ENCODE measurements at regions not wholly inside any gene's neighbourhood (a gene's known extent, or its start where the extent isn't known, plus 50 kb on each side); places are given as distances from the start of the nearest gene placed in this dataset.

- no peak for DNase-seq
- no peak overlapping the region for H3K4me3 Mint-ChIP-seq
These were observed 183.9 kb upstream of the ST6GAL2 start for GRCh38 chr2:107069890-107070289.

GRCh38 chr2:107072150-107072940, 186.4 kb upstream of the ST6GAL2 start:
- H3K4me3 Mint-ChIP-seq: no peak overlapping the region

More at GRCh38 chr2:107069890-107070289, 183.9 kb upstream of the ST6GAL2 start:
- Mint-ChIP-seq H3K27me3 (no peaks in the 10 kb centered on the region), H3K9me3 (no peaks in the 10 kb centered on the region), H3K4me1 (peaks cover 4% of the 10 kb centered on the region), H3K27ac (no peak overlapping the region), H3K36me3 (ENCODE audit: low read depth) (no peaks in the 10 kb centered on the region)
- intact Hi-C loops (cut with micrococcal nuclease): no loop called here

DNA sequence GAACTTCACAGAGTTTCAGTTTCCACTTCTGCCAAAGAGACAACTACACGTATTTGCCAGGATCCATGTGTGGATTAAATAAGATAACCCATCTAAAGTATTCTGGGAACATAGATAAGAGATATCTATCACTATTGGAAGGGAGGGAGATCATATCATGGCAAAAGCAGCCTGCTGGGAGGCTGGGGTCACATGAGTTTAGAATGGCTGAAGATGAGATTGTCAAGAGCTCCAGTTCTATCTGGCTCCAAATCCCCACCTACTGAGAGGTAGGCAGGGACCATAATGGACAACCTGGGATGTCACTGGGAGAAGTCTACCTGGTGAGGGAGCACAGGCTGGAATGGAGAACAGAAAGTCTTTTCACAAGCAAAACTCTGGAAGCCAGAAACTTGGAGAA, 192.6 kb upstream of the ST6GAL2 start:
- H3K27me3 Mint-ChIP-seq: no peaks in the 10 kb centered on the region
- no peaks in the 10 kb centered on the region for H3K4me1 Mint-ChIP-seq
- H3K9me3 Mint-ChIP-seq: peaks cover 4% of the 10 kb centered on the region
- H3K36me3 Mint-ChIP-seq (ENCODE audit: low read depth): no peaks in the 10 kb centered on the region
- H3K4me3 Mint-ChIP-seq: no peak overlapping the region
- intact Hi-C loops (cut with micrococcal nuclease): no loop called here
- DNase-seq: no peak
- no peak overlapping the region for H3K27ac Mint-ChIP-seq

More at GRCh38 chr2:107072150-107072940, 186.4 kb upstream of the ST6GAL2 start:
- no peak for DNase-seq
- Mint-ChIP-seq H3K36me3 (ENCODE audit: low read depth) (no peaks in the 10 kb centered on the region), H3K9me3 (peaks cover 4% of the 10 kb centered on the region), H3K27ac (no peak overlapping the region), H3K27me3 (no peaks in the 10 kb centered on the region), H3K4me1 (peaks cover 4% of the 10 kb centered on the region)
- intact Hi-C loops (cut with micrococcal nuclease): no loop called here

- H3K4me3 Mint-ChIP-seq: no peak overlapping the region
- no peak overlapping the region for H3K27ac Mint-ChIP-seq
- H3K9me3 Mint-ChIP-seq: no peaks in the 10 kb centered on the region
- no peaks in the 10 kb centered on the region for H3K4me1 Mint-ChIP-seq
- no peaks in the 10 kb centered on the region for H3K27me3 Mint-ChIP-seq
- DNase-seq: no peak
- intact Hi-C loops (cut with micrococcal nuclease): no loop called here
- H3K36me3 Mint-ChIP-seq (ENCODE audit: low read depth): no peaks in the 10 kb centered on the region
These were observed 200.5 kb upstream of the ST6GAL2 start for GRCh38 chr2:107086497-107086896.

DNA sequence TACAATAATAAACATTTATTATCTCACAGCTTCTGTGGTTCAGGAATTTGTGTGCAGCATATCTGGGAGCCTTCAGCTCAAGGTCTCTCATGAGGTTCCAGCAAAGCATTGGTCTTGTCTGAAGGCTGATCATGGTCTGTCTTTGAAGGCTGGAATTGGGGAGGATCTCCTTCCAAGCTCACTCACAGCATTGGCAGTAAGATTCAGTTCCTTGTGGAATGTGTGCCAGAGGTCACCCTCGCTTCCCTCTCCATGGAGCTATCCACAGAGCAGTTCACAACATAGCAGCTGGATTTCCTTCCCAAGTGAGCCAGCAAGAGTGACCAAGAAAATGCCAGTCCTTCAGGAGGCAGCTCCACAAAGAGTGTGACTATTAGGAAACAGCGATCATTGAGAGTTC, 202.2 kb upstream of the ST6GAL2 start:
- H3K9me3 Mint-ChIP-seq: no peaks in the 10 kb centered on the region
- intact Hi-C loops (cut with micrococcal nuclease): no loop called here
- no peak overlapping the region for H3K4me3 Mint-ChIP-seq
- no peaks in the 10 kb centered on the region for H3K36me3 Mint-ChIP-seq (ENCODE audit: low read depth)
- no peaks in the 10 kb centered on the region for H3K27me3 Mint-ChIP-seq
- no peaks in the 10 kb centered on the region for H3K4me1 Mint-ChIP-seq
- no peak for DNase-seq
- no peak overlapping the region for H3K27ac Mint-ChIP-seq

DNA sequence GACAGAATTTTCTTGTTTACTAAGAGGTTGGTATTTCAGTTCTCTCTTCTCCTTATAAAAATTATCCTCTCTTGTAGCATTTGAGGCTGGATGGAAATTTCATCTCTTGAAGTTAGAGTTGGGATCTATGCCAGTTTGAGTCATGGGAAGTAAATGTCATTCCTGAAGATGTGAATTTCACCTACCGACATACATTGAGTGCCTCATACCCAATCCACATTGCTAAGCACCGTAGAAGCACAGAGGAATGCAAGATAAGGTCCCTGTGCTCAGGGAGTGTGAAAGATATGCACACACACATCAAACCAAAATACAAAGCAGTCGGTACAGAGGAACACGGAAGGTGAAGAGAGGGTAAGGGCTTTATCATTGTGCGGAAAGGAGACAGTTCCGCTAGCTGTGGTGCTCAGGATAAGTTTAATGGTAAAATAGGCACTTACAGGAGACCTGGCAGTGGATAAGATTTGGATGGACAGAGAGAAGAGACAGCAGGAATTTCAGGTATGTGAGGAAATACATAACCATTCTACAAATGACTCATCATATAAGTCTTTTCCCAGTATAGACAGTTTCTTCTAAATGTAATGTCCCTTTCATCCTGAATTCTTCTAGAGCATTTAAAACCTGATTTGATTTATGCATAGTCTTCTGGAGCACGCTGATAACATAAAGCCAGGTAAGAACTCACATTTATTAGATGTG, 205.3 kb upstream of the ST6GAL2 start:
- no peaks in the 10 kb centered on the region for H3K4me1 Mint-ChIP-seq

DNA sequence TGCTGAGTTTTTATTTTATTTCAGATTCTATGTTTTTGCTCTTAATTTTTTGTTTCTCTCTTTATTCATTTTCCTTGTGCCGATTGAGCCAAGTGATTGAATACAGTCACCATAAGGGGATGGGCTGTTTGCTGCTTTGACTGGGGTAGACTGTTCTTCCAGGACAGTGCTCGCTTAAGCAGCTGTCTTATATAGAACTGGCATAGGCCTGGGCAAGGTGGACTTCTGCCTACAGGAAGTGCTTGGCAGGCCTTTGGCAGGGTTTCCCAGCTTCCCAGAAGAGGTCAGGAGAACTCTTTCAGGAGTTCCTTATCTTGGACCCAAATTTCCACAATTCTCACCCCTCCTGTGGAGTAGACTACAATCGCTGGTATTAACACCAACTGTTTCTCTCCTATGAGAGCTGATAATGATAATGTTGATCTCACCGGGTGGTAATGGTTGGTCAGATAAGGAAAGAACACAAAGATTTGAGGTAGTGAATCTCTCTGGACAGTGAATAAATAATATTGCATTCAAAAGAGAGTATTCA, 207.5 kb upstream of the ST6GAL2 start:
- Mint-ChIP-seq H3K27ac (no peak overlapping the region), H3K4me1 (no peaks in the 10 kb centered on the region), H3K9me3 (peaks cover 4% of the 10 kb centered on the region), H3K36me3 (ENCODE audit: low read depth) (no peaks in the 10 kb centered on the region), H3K27me3 (no peaks in the 10 kb centered on the region), H3K4me3 (no peak overlapping the region)
- intact Hi-C loops (cut with micrococcal nuclease): no loop called here
- DNase-seq: no peak

More for the DNA sequence above, 205.3 kb upstream of the ST6GAL2 start:
- intact Hi-C loops (cut with micrococcal nuclease): no loop called here
- Mint-ChIP-seq H3K27me3 (no peaks in the 10 kb centered on the region), H3K36me3 (ENCODE audit: low read depth) (no peaks in the 10 kb centered on the region), H3K27ac (no peak overlapping the region), H3K9me3 (peaks cover 4% of the 10 kb centered on the region), H3K4me3 (no peak overlapping the region)
- DNase-seq: no peak

DNA sequence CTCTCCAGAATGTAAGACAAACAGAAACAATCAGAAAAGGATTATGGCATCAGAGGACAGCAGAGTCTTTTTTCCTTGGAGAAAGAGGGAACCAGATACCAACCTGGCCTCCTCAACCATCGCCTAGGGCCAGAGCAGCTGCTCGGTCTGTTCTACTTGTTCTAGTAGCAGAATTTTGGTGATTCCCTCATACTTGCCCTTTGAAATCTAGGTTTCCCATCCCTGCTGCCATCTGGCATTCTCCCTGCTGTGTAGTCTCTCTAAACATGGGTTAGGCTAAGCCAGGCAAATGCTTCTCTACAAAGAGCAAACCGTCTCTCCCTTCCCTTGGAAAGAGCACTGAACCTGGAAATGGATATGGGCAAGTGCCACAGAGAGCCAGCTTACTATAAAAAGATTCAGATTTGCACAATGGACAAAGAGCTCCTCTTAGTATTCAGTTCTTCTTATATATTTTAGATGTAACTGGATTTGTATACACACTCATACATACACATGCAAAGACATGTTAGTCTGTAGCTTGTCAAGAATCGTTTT, 208.6 kb upstream of the ST6GAL2 start:
- H3K4me1 Mint-ChIP-seq: no peaks in the 10 kb centered on the region
- no peak overlapping the region for H3K27ac Mint-ChIP-seq
- H3K27me3 Mint-ChIP-seq: no peaks in the 10 kb centered on the region
- H3K9me3 Mint-ChIP-seq: peaks cover 4% of the 10 kb centered on the region
- no peaks in the 10 kb centered on the region for H3K36me3 Mint-ChIP-seq (ENCODE audit: low read depth)
- H3K4me3 Mint-ChIP-seq: no peak overlapping the region
- intact Hi-C loops (cut with micrococcal nuclease): no loop called here
- DNase-seq: no peak

- Mint-ChIP-seq H3K36me3 (ENCODE audit: low read depth) (no peaks in the 10 kb centered on the region), H3K27ac (no peak overlapping the region), H3K9me3 (no peaks in the 10 kb centered on the region), H3K4me1 (no peaks in the 10 kb centered on the region), H3K27me3 (no peaks in the 10 kb centered on the region), H3K4me3 (no peak overlapping the region)
- DNase-seq: peak; percentile 11
- intact Hi-C loops (cut with micrococcal nuclease): no loop called here
These were observed 216.2 kb upstream of the ST6GAL2 start for GRCh38 chr2:107102176-107102575.

- Mint-ChIP-seq H3K4me1 (no peaks in the 10 kb centered on the region), H3K36me3 (ENCODE audit: low read depth) (no peaks in the 10 kb centered on the region), H3K9me3 (no peaks in the 10 kb centered on the region), H3K4me3 (no peak overlapping the region), H3K27ac (no peak overlapping the region), H3K27me3 (no peaks in the 10 kb centered on the region)
- intact Hi-C loops (cut with micrococcal nuclease): no loop called here
- no peak for DNase-seq
These were observed 221.4 kb upstream of the ST6GAL2 start for GRCh38 chr2:107107351-107107750.

- H3K9me3 Mint-ChIP-seq: no peaks in the 10 kb centered on the region
- no peaks in the 10 kb centered on the region for H3K27me3 Mint-ChIP-seq
- intact Hi-C loops (cut with micrococcal nuclease): no loop called here
- H3K4me3 Mint-ChIP-seq: no peak overlapping the region
- no peak for DNase-seq
- no peaks in the 10 kb centered on the region for H3K36me3 Mint-ChIP-seq (ENCODE audit: low read depth)
- H3K4me1 Mint-ChIP-seq: no peaks in the 10 kb centered on the region
- no peak overlapping the region for H3K27ac Mint-ChIP-seq
These were observed 222.6 kb upstream of the ST6GAL2 start for GRCh38 chr2:107108556-107108955.

- Mint-ChIP-seq H3K4me1 (no peaks in the 10 kb centered on the region), H3K9me3 (no peaks in the 10 kb centered on the region), H3K27ac (no peak overlapping the region), H3K4me3 (no peak overlapping the region), H3K36me3 (ENCODE audit: low read depth) (no peaks in the 10 kb centered on the region), H3K27me3 (no peaks in the 10 kb centered on the region)
- intact Hi-C loops (cut with micrococcal nuclease): no loop called here
- peak; percentile 6 for DNase-seq
These were observed 225.7 kb upstream of the ST6GAL2 start for GRCh38 chr2:107111623-107112022.

DNA sequence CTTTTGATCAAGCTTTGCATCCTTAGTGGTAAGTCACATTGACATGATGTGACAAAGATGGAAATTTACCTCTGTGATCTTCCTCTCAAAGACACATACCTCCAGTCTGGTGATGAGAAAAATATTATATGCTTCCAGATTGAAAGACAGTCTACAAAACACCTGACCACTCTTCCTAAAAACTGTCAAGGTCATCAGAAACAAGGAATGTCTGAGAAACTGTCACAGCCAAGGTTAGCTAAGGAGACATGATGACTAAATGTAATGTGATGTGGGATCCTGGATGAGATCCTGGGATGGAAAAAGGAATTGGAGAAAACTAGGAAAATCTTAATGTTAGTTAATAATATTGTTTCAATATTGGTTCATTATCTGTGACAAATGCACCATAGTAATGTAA, 226.6 kb upstream of the ST6GAL2 start:
- H3K36me3 Mint-ChIP-seq (ENCODE audit: low read depth): no peaks in the 10 kb centered on the region
- no peak overlapping the region for H3K27ac Mint-ChIP-seq
- no peaks in the 10 kb centered on the region for H3K9me3 Mint-ChIP-seq
- H3K4me1 Mint-ChIP-seq: no peaks in the 10 kb centered on the region
- no peak for DNase-seq
- intact Hi-C loops (cut with micrococcal nuclease): no loop called here
- no peaks in the 10 kb centered on the region for H3K27me3 Mint-ChIP-seq
- no peak overlapping the region for H3K4me3 Mint-ChIP-seq

GRCh38 chr2:107128381-107128780, 242.4 kb upstream of the ST6GAL2 start:
- no peaks in the 10 kb centered on the region for H3K4me1 Mint-ChIP-seq
- no peaks in the 10 kb centered on the region for H3K27me3 Mint-ChIP-seq
- no peaks in the 10 kb centered on the region for H3K9me3 Mint-ChIP-seq

More at GRCh38 chr2:107128381-107128780, 242.4 kb upstream of the ST6GAL2 start:
- Mint-ChIP-seq H3K4me3 (no peak overlapping the region), H3K36me3 (ENCODE audit: low read depth) (no peaks in the 10 kb centered on the region), H3K27ac (no peak overlapping the region)
- no peak for DNase-seq
- intact Hi-C loops (cut with micrococcal nuclease): no loop called here
